ENCODE measurements at regions not wholly inside any gene's neighbourhood (a gene's known extent, or its start where the extent isn't known, plus 50 kb on each side); places are given as distances from the start of the nearest gene placed in this dataset.

DNA sequence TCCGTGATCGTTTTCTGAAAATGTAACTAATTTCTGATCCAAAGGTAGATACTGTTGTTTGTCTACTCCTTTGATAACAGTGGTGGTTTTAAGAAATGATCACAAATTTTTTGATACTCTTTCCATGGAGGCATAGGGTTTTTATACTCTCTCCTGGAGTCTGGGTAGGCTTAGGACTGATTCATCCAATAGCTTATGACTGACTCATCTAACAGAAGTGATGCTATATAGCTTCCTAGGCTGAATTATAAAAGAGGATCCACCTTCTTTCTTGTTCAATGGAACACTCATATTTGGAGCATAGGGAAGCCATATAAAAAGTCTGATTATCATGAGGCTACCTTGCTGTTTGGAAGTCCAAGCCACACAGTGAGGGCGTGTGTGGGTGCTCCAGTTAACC is 84.3 kb downstream of the CHST2 start:
- TF ChIP-seq POLR2A (IDR thresholded peaks at IDR 0.05; ENCODE audit: low read length) (no peak), GATA1 (IDR thresholded peaks at IDR 0.05; ENCODE audit: low read depth, low read length) (no peak)
